HCT116 (cell line): ENCODE measurements at regions not wholly inside any gene's neighbourhood (a gene's known extent, or its start where the extent isn't known, plus 50 kb on each side); places are given as distances from the start of the nearest gene placed in this dataset.

Experiments used
- ATAC-seq: fragments of 200-7000 bp; cut with Tn5 transposase; 2 replicates; pipeline ENCODE4 v1.9.1; 2020; ENCODE audit warnings: mild to moderate bottlenecking, moderate library complexity
- BruUV-seq: library from RNA; stranded (reverse); fragments of 400-500 nt; replicated peaks from 2 replicates; lab custom pipeline; 2021; lab: Mats Ljungman, UMichigan
- CTCF ChIA-PET: fragments of 300-600 bp; sonication (Branson Sonifier 250); formaldehyde crosslinking; loops from one replicate; lab custom pipeline; 2021; ENCODE audit warnings: antibody characterized with exemption; lab: Charles Lee
- POLR2A ChIA-PET: fragments of 300-600, 350-600 bp; sonication (Branson Sonifier 250); formaldehyde crosslinking; loops from one replicate; lab custom pipeline; 2021; ENCODE audit warnings: antibody characterized with exemption; lab: Charles Lee
- RAD21 ChIA-PET, 2 experiments: fragments of 300-600 bp; sonication (Branson Sonifier 250); formaldehyde crosslinking; loops; one replicate each; lab custom pipeline; 2023; ENCODE audit warnings: low total read pairs in 2 of 2; ENCODE audit not compliant: uncharacterized antibody in 2 of 2, unreplicated experiment in 2 of 2, low non-redundant PET in 1 of 2; lab: Charles Lee
- DNase-seq: peaks from one replicate; pipeline ENCODE4 v3.0.0-alpha.2; 2010; ENCODE audit warnings: low read depth, low spot score
- H2AFZ ChIP-seq: fragments of 200-600 bp; shearing (Covaris generic), sonication (generic); 2 replicates; pipeline ENCODE4 v1.6.1; 2017; ENCODE audit warnings: low read depth, mixed run types, mixed read lengths, antibody characterized with exemption, low read length; ENCODE audit not compliant: poor library complexity, severe bottlenecking
- H3K27ac ChIP-seq: 2 replicates; pipeline ENCODE4 v1.5.1; 2012; ENCODE audit warnings: low read depth, low read length
- H3K27me3 ChIP-seq: fragments of 200-600 bp; sonication (generic); 2 replicates; pipeline ENCODE4 v1.6.1; 2016; ENCODE audit warnings: mixed run types, low read length, mixed read lengths; ENCODE audit not compliant: insufficient read depth
- H3K36me3 ChIP-seq, 2 experiments: fragments of 200-500 bp in 1 of 2; fragments of 200-600 bp in 1 of 2; sonication (Bioruptor generic) in 1 of 2; sonication (generic) in 1 of 2; 2 replicates each; pipeline versions ENCODE4 v1.5.1 to v1.6.1; 2014 to 2016; ENCODE audit warnings: low read length in 2 of 2, inconsistent platforms in 1 of 2, mixed read lengths in 1 of 2, mixed run types in 1 of 2; ENCODE audit not compliant: insufficient read depth in 2 of 2, control insufficient read depth in 1 of 2
- H3K4me1 ChIP-seq, 2 experiments: fragments of 200-600 bp in 1 of 2; sonication (generic) in 1 of 2; 2 replicates each; pipeline versions ENCODE4 v1.5.1 to v1.6.1; 2012 to 2017; ENCODE audit warnings: low read length in 2 of 2, inconsistent platforms in 1 of 2, mild to moderate bottlenecking in 1 of 2, mixed read lengths in 1 of 2, mixed run types in 1 of 2, moderate library complexity in 1 of 2; ENCODE audit not compliant: insufficient read depth in 2 of 2, control insufficient read depth in 1 of 2
- H3K4me2 ChIP-seq: fragments of 200-600 bp; sonication (generic); 2 replicates; pipeline ENCODE4 v1.6.1; 2017; ENCODE audit warnings: mixed run types, low read length, mixed read lengths
- H3K4me3 ChIP-seq, 2 experiments: fragments of 200-600 bp in 1 of 2; sonication (generic) in 1 of 2; replicated peaks in 1 of 2; 2 replicates each; pipeline ENCODE4 v1.5.1; 2011 to 2016; ENCODE audit warnings: low read length in 2 of 2, control low read depth in 1 of 2, low read depth in 1 of 2, mild to moderate bottlenecking in 1 of 2, mixed read lengths in 1 of 2, mixed run types in 1 of 2
- H3K79me2 ChIP-seq: fragments of 200-600 bp; sonication (generic); 2 replicates; pipeline ENCODE4 v1.6.1; 2017; ENCODE audit warnings: mild to moderate bottlenecking, mixed run types, low read length, moderate library complexity, mixed read lengths; ENCODE audit not compliant: insufficient read depth
- H3K9ac ChIP-seq: fragments of 200-600 bp; sonication (generic); 2 replicates; pipeline ENCODE4 v1.6.1; 2016; ENCODE audit warnings: low read length, mixed read lengths
- H3K9me2 ChIP-seq: fragments of 200-600 bp; sonication (generic), shearing (Covaris generic); 2 replicates; pipeline ENCODE4 v1.6.1; 2017; ENCODE audit warnings: mixed run types, mild to moderate bottlenecking, moderate library complexity; ENCODE audit not compliant: insufficient read depth
- H3K9me3 ChIP-seq, 2 experiments: fragments of 200-500 bp in 1 of 2; fragments of 200-600 bp in 1 of 2; sonication (Bioruptor generic) in 1 of 2; sonication (generic) in 1 of 2; 2 replicates each; pipeline ENCODE4 v1.6.1; 2014 to 2017; ENCODE audit warnings: low read length in 2 of 2, mixed read lengths in 2 of 2, inconsistent platforms in 1 of 2, low read depth in 1 of 2, mild to moderate bottlenecking in 1 of 2, mixed run types in 1 of 2, moderate library complexity in 1 of 2; ENCODE audit not compliant: control insufficient read depth in 1 of 2, insufficient read depth in 1 of 2
- H4K20me1 ChIP-seq: fragments of 200-600 bp; sonication (generic), shearing (Covaris generic); 2 replicates; pipeline ENCODE4 v1.6.1; 2017; ENCODE audit warnings: mixed run types, mild to moderate bottlenecking, moderate library complexity; ENCODE audit not compliant: insufficient read depth
- ATF3 ChIP-seq: IDR thresholded peaks from 2 replicates; pipeline ENCODE4 v1.6.1; 2012
- CBX3 ChIP-seq: IDR thresholded peaks from 2 replicates; pipeline ENCODE4 v1.6.1; 2012; ENCODE audit warnings: low read depth
- CTCF ChIP-seq, 3 experiments: fragments of 200-600 bp in 1 of 3; sonication (generic) in 1 of 3; IDR thresholded peaks in 2 of 3; conservative IDR thresholded peaks in 1 of 3; 2 replicates each; pipeline ENCODE4 v1.5.1; 2012 to 2017; ENCODE audit warnings: low read depth in 2 of 3, low read length in 2 of 3, antibody characterized with exemption in 1 of 3, borderline replicate concordance in 1 of 3, control low read depth in 1 of 3, mild to moderate bottlenecking in 1 of 3, mixed read lengths in 1 of 3, mixed run types in 1 of 3, moderate library complexity in 1 of 3; ENCODE audit not compliant: insufficient read depth in 1 of 3
- EZH2phosphoT487 ChIP-seq: fragments of 200-600 bp; IDR thresholded peaks from 2 replicates; pipeline ENCODE4 v1.6.1; 2018; ENCODE audit warnings: antibody characterized with exemption, borderline replicate concordance
- MAX ChIP-seq: IDR thresholded peaks from 2 replicates; pipeline ENCODE4 v1.6.1; 2012
- SIN3A ChIP-seq: IDR thresholded peaks from 2 replicates; pipeline ENCODE4 v1.6.1; 2012; ENCODE audit warnings: low read depth
- TCF7L2 ChIP-seq: IDR thresholded peaks from 2 replicates; pipeline ENCODE4 v1.7.0; 2011; ENCODE audit warnings: borderline replicate concordance, inconsistent platforms; ENCODE audit not compliant: insufficient read depth, insufficient read length; ENCODE audit errors: extremely low read depth
- intact Hi-C: fragments of 100-400 bp; cut with micrococcal nuclease; formaldehyde crosslinking; loops from 2 replicates; pipeline ENCODE4 v1.10.0; 2022

DNA sequence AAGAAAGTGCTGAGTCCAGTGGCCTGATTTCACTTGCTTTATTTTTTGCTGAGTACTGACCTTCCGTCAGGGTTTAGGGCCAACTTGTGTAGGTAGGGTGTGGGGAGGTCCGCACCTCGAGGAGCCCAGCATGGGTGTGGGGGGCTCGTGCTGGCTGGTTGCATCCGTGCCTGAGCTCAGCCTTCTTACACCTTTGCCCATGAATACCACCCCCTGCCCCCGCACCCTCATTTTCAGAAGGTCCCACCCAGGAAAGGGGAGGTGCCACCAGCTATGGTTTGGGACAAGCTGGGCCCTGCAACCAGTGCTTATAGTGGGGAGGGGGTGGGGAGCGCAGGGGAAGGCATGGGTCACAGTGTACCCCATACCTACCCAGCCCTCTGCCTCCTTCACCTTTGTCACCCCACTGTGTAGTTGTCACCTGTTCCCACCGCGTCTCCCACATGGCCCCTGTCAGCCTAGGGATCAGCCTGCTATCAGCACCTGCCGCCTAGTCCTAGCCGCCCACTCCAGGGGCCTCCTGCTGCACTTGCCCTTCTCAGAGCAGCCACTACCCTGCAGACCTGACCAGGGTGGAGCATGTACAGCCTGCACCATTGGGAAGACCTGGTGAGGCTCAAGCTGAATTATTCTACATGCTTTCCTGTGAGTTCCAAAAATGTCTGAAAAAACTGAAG lies 146.2 kb upstream of the RET start:
- H3K36me3 ChIP-seq: no peaks in the 10 kb centered on the region
- ChIA-PET RAD21 (no interaction called here), CTCF (no interaction called here), POLR2A (no interaction called here)
- H3K9ac ChIP-seq: no peak overlapping the region
- DNase-seq: no peak
- H3K9me3 ChIP-seq: no peaks in the 10 kb centered on the region
- BruUV-seq: no TSS peak
- H3K4me1 ChIP-seq: peaks cover 6 to 7% of the 10 kb centered on the region in 2 experiments; a peak in 2 of 4 replicates
- no peak for ATAC-seq
- TF ChIP-seq TCF7L2 (no peak), EZH2phosphoT487 (no peak), ATF3 (no peak), CBX3 (no peak), SIN3A (no peak), MAX (no peak), CTCF (IDR thresholded peaks at IDR 0.05 in 2 of 3, conservative IDR thresholded peaks at IDR 0.05 in 1 of 3; ENCODE audit: borderline replicate concordance in 1 of 3, insufficient read depth in 1 of 3, low read depth in 2 of 3, low read length in 2 of 3) (no peak)
- H3K79me2 ChIP-seq: no peaks in the 10 kb centered on the region
- no peak overlapping the region for H3K4me2 ChIP-seq
- H3K27ac ChIP-seq: no peak overlapping the region
- intact Hi-C loops: no loop called here
- H3K27me3 ChIP-seq: no peaks in the 10 kb centered on the region
- H2AFZ ChIP-seq: no peak overlapping the region
- no peaks in the 10 kb centered on the region for H4K20me1 ChIP-seq
- no peak overlapping the region for H3K4me3 ChIP-seq
- no peaks in the 10 kb centered on the region for H3K9me2 ChIP-seq
